Esophagus muscularis mucosa (tissue), 4 donors: ENCODE measurements at regions not wholly inside any gene's neighbourhood (a gene's known extent, or its start where the extent isn't known, plus 50 kb on each side); places are given as distances from the start of the nearest gene placed in this dataset.
A peak's percentile ranks its signal among the peaks of the same experiment; 100 is the strongest.

Source experiments
- DNase-seq: peaks from one replicate; pipeline ENCODE4 v3.0.0-alpha.2; 2017; ENCODE audit errors: extremely low spot score
- H3K27ac ChIP-seq, 4 donors: fragments of 200-600 bp; sonication (generic); replicated peaks in 1 of 4; 1 replicate in 3 of 4; 2 replicates in 1 of 4; pipeline ENCODE4 v1.5.1; 2016 to 2019; ENCODE audit warnings: mild to moderate bottlenecking in 1 of 4
- H3K27me3 ChIP-seq, 4 donors: fragments of 200-600 bp; sonication (generic); one replicate each; pipeline versions ENCODE4 v1.5.1 to v1.6.0; 2016 to 2019
- H3K36me3 ChIP-seq, 4 donors: fragments of 200-600 bp; sonication (generic); one replicate each; pipeline ENCODE4 v1.5.1; 2016 to 2019
- H3K4me1 ChIP-seq, 4 donors: fragments of 200-600 bp; sonication (generic); one replicate each; pipeline ENCODE4 v1.5.1; 2016 to 2019
- H3K4me3 ChIP-seq, 4 donors: fragments of 200-600 bp; sonication (generic); 1 replicate in 2 of 4; 2 replicates in 2 of 4; pipeline ENCODE4 v1.5.1; 2016 to 2019; ENCODE audit warnings: mild to moderate bottlenecking in 4 of 4, moderate library complexity in 1 of 4
- H3K9me3 ChIP-seq, 4 donors: fragments of 200-600 bp; sonication (generic); 1 replicate in 3 of 4; 2 replicates in 1 of 4; pipeline ENCODE4 v1.5.1; 2016 to 2019
- CTCF ChIP-seq, 3 experiments: fragments of 200-600 bp in 2 of 3; fragments of 450-650 bp in 1 of 3; sonication (generic) in 2 of 3; IDR thresholded peaks; one replicate each; pipeline ENCODE4 v1.5.1; 2017 to 2019; ENCODE audit warnings: antibody characterized with exemption in 3 of 3, mild to moderate bottlenecking in 2 of 3, moderate library complexity in 1 of 3
- EP300 ChIP-seq: sonication (generic); formaldehyde crosslinking; IDR thresholded peaks from one replicate; pipeline ENCODE4 v1.6.1; 2017; ENCODE audit warnings: antibody characterized with exemption
- POLR2A ChIP-seq: fragments of 450-650 bp; IDR thresholded peaks from one replicate; pipeline ENCODE4 v1.6.1; 2017; ENCODE audit warnings: antibody characterized with exemption, moderate library complexity, mild to moderate bottlenecking, low read depth
- POLR2AphosphoS5 ChIP-seq, 2 donors: sonication (generic); formaldehyde crosslinking; IDR thresholded peaks; one replicate each; pipeline ENCODE4 v1.6.1; 2017; ENCODE audit warnings: antibody characterized with exemption in 2 of 2
- WGBS: methylation state at CpG from one replicate; pipeline ENCODE4 v1.1.5; 2018; 5-methylcytosine and 5-hydroxymethylcytosine counted together
- intact Hi-C: fragments of 100-400 bp; cut with DNase I; formaldehyde crosslinking; loops from one replicate; pipeline ENCODE4 v1.15.1; 2023

DNA sequence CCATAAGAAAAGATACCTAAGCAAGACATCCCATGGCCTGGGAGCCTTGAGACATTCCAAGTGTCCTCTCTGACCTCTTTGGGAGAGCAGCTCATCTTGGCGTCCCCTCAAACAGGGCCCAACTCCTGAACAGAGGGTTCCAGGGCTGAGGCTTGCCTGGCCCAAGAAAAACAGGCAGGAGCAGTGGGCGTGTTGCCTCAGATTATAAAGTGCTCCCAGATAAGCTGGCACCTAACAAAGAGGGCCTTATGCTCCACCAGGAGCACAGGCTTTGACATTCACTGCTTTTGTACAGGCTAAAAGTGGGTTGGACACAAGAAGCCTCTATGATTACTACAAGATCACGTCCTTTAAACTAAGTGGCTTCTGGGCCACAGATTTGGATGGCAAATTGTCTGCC is 193.1 kb downstream of the FGFR2 start:
- Histone ChIP-seq H3K4me3 (no peak overlapping the region), H3K27ac (no peak overlapping the region), H3K36me3 (no peaks in the 10 kb centered on the region), H3K9me3 (no peaks in the 10 kb centered on the region), H3K27me3 (no peaks in the 10 kb centered on the region), H3K4me1 (peaks cover 0 to 4% (median 0%) of the 10 kb centered on the region in 4 donors)
- DNase-seq = peak; percentile 31
- WGBS = 91% methylated on average over 3 of the region's 3 CpGs
- intact Hi-C loops = no loop called here
- TF ChIP-seq POLR2A (no peak), EP300 (no peak), POLR2AphosphoS5 (IDR thresholded peaks at IDR 0.05) (no peak), CTCF (IDR thresholded peaks at IDR 0.05) (no peak)

- Histone ChIP-seq H3K9me3 (no peaks in the 10 kb centered on the region), H3K27ac (no peak overlapping the region), H3K4me1 (peaks cover 0 to 4% (median 0%) of the 10 kb centered on the region in 4 donors), H3K36me3 (no peaks in the 10 kb centered on the region), H3K27me3 (no peaks in the 10 kb centered on the region), H3K4me3 (no peak overlapping the region)
- peak; percentile 90 for DNase-seq
- TF ChIP-seq CTCF (IDR thresholded peaks at IDR 0.05) (no peak), POLR2AphosphoS5 (IDR thresholded peaks at IDR 0.05) (no peak), POLR2A (no peak), EP300 (no peak)
- no CpG with 5 or more reads among the region's 2 CpGs for WGBS
- intact Hi-C loops = no loop called here
Measured at GRCh38 chr10:121405549-121405948, 192.7 kb downstream of the FGFR2 start.

DNA sequence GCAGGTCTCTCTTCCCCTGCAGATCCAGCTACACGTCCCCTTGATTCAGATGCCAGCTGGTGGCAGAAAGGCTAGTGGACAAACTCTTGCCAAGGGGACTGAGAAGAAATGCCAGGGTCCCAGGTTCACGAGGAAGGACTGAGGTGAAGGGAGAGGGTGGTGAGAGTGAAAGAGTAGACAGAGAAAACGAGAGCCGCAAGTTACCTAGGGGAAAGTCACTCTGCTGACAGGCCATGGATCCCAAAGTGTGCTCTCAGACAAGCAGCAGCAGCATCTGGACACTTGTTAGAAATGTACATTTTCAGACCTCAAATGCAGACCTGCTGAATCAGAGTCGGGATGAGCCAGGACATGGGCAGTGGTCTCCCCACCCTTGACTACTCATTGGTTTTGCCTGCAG is 192.3 kb downstream of the FGFR2 start:
- Histone ChIP-seq H3K4me3 (no peak overlapping the region), H3K27me3 (no peaks in the 10 kb centered on the region), H3K27ac (no peak overlapping the region), H3K4me1 (peaks cover 0 to 4% (median 0%) of the 10 kb centered on the region in 4 donors), H3K36me3 (no peaks in the 10 kb centered on the region), H3K9me3 (no peaks in the 10 kb centered on the region)
- DNase-seq = no peak
- intact Hi-C loops = no loop called here
- WGBS = 98% methylated on average over 5 of the region's 5 CpGs
- TF ChIP-seq CTCF (IDR thresholded peaks at IDR 0.05) = no peak
- TF ChIP-seq POLR2A = no peak
- TF ChIP-seq EP300 = no peak
- TF ChIP-seq POLR2AphosphoS5 (IDR thresholded peaks at IDR 0.05) = no peak

DNA sequence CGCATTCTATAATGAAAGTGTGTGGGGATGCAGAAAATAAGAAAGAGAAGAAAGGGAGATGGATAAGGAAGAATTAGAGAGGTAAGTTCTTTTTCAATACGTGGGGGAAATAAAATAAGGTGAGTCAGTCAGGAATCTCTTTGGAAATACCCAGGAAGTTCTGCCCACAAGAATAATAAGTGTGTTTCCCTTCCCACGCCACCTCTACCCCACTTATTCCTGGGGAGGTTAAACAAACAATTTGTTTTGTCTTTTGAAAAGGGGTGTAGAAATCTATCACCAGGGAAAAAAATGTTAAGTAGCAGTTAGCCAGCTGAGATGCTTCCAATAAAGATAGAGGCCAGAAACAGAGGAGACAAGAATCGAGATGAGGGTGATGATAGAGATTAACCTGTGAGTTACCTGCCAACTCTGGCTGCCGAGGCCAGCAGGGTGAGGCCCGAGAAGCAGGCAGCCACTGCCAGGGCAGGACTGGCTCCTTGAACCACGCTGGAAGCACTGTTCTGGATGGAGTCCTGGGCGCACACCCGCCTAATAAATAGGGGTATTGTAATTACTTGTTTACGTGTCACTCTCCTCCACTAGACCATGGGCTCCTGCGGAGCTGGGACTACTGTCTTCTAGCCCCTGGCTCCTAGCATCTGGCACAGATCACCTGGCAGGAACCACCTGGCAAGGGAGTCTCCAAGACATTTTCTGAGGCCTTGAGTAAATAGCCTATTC is 191.3 kb downstream of the FGFR2 start:
- peak; percentile 66 for DNase-seq
- Histone ChIP-seq H3K27me3 (no peaks in the 10 kb centered on the region), H3K4me1 (peaks cover 0 to 4% (median 0%) of the 10 kb centered on the region in 4 donors), H3K4me3 (no peak overlapping the region), H3K36me3 (no peaks in the 10 kb centered on the region), H3K27ac (no peak overlapping the region), H3K9me3 (no peaks in the 10 kb centered on the region)
- TF ChIP-seq EP300 (no peak), POLR2AphosphoS5 (IDR thresholded peaks at IDR 0.05) (no peak), CTCF (IDR thresholded peaks at IDR 0.05) (no peak), POLR2A (no peak)
- intact Hi-C loops = no loop called here
- WGBS = 77% methylated on average over 10 of the region's 11 CpGs
